Mucosa of stomach (tissue), 1 donor: ENCODE measurements at regions not wholly inside any gene's neighbourhood (a gene's known extent, or its start where the extent isn't known, plus 50 kb on each side); places are given as distances from the start of the nearest gene placed in this dataset.

Experiments used
- H3K27me3 ChIP-seq: one replicate; pipeline ENCODE4 v1.7.0; 2013; ENCODE audit warnings: mild to moderate bottlenecking, low read length; ENCODE audit not compliant: control insufficient read depth, insufficient read depth
- H3K36me3 ChIP-seq: one replicate; pipeline ENCODE4 v1.7.0; 2013; ENCODE audit warnings: low read length; ENCODE audit not compliant: control insufficient read depth, insufficient read depth
- H3K4me1 ChIP-seq: one replicate; pipeline ENCODE4 v1.7.0; 2013; ENCODE audit warnings: mild to moderate bottlenecking, low read length; ENCODE audit not compliant: control insufficient read depth, insufficient read depth
- H3K4me3 ChIP-seq: one replicate; pipeline ENCODE4 v1.7.0; 2013; ENCODE audit warnings: low read length
- H3K9ac ChIP-seq: one replicate; pipeline ENCODE4 v1.7.0; 2013; ENCODE audit warnings: mild to moderate bottlenecking, low read length, moderate library complexity
- H3K9me3 ChIP-seq: one replicate; pipeline ENCODE4 v1.7.0; 2013; ENCODE audit warnings: mild to moderate bottlenecking, low read length, moderate library complexity; ENCODE audit not compliant: control insufficient read depth
- donor health status: Pancreatic carcinoma.

DNA sequence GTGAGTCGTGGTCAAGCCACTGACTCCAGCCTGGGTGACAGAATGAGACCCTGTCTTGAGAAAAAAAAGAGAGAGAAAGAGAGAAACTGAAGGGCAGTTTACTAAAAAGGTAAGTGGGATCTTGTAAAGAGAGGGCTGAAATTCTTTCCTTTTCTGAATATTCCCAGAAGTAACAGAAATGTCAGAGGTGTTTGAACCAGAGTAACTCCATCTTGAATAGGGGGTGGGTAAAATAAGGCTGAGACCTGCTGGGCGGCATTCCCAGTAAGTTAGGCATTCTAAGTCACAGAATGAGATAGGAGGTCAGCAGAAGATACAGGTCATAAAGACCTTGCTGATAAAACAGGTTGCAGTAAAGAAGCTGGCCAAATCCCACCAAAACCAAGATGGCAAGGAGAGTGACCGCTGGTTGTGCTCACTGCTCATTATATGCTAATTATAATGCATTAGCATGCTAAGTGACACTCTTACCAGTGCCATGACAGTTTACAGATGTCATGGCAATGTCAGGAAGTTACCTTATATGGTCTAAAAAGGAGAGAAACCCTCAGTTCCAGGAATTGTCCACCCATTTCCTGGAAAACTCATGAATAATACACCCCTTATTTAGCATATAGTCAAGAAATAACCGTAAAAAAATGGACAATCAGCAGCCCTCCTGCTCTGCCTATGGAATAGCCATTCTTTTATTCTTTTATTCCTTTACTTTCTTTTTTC, 1334.3 kb upstream of the ZEB2 start:
- no peak overlapping the region for H3K4me3 ChIP-seq
- no peaks in the 10 kb centered on the region for H3K27me3 ChIP-seq
- no peaks in the 10 kb centered on the region for H3K36me3 ChIP-seq
- no peaks in the 10 kb centered on the region for H3K9me3 ChIP-seq
- H3K4me1 ChIP-seq: no peaks in the 10 kb centered on the region
- no peak overlapping the region for H3K9ac ChIP-seq

DNA sequence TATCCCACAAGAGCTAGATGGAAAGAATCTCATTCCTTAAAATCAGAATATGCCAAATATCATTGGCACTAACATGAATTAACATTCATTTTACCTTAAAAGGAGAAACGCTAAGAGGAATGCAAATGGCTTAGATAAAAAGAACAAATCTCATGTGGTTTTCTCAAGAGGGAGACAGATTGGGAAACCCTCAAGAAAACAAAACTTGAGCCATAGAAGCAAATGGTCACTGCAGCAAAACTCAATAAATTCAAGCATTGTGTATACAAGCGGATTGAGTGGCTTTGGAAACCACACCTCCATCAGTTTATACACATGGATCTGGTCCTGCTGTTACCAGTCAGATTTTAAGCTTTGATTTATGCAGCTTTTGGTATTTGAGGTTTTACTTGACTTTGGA, 1331.8 kb upstream of the ZEB2 start:
- H3K27me3 ChIP-seq: no peaks in the 10 kb centered on the region
- no peaks in the 10 kb centered on the region for H3K4me1 ChIP-seq
- H3K4me3 ChIP-seq: no peak overlapping the region
- no peak overlapping the region for H3K9ac ChIP-seq
- H3K36me3 ChIP-seq: no peaks in the 10 kb centered on the region
- H3K9me3 ChIP-seq: no peaks in the 10 kb centered on the region

DNA sequence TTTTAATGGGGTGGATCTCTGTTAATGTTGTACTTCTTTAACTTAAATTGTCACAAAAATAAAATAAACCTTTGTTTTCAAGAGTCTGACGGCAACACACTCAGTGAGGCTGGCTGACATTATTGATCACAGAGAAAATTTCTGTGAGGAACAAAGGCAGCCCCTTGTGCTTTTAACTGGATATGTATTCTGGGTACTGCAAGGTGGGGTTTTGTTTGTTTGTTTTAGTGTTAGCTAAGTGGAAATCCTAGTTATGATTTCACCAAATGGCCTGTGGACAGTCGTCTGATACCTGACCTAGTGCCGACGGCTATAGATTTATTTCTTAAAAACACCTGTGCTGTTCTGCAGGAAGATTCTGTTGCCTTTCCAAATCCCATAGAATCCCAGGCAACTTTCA, 1329.5 kb upstream of the ZEB2 start:
- Histone ChIP-seq H3K27me3 (no peaks in the 10 kb centered on the region), H3K4me1 (no peaks in the 10 kb centered on the region), H3K9me3 (no peaks in the 10 kb centered on the region), H3K4me3 (no peak overlapping the region), H3K9ac (no peak overlapping the region), H3K36me3 (no peaks in the 10 kb centered on the region)

DNA sequence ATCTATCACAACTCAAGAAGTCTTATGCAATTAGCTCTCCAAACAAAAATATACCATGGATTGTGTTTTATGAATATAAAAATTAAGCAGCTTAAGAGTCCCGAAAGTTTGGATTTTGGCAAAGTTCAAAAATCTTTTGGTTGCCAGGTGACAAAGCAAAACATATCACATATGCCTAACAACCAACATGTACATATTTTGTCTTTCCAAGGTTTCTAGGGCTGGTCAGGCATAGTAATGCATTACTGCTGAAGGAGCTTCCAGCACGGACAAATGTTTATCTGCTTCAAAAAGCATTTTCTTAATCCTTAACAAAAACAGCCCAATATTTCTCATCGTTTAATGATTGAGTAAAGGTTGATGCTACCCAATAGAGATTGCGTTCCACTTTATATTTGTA, 1327.1 kb upstream of the ZEB2 start:
- Histone ChIP-seq H3K4me1 (no peaks in the 10 kb centered on the region), H3K9me3 (no peaks in the 10 kb centered on the region), H3K36me3 (no peaks in the 10 kb centered on the region), H3K9ac (no peak overlapping the region), H3K27me3 (no peaks in the 10 kb centered on the region), H3K4me3 (no peak overlapping the region)

DNA sequence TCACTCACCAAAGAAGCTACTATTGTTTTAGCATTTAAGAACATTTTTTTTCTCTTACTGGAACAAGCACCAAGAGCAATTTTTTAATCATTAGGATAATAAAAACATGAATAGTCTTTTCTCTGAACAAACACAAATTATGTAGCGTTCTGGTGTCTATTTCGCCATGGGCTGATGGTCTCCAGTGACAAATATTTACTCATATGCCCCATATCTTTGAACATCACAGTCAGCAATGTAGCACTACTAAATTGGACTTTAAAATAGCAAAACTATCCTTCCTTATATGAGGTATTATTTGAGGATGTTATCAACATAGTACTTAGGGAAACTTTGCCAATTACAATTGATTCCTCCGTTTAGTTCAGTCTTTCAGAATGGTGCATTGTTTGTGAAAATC, 1326.0 kb upstream of the ZEB2 start:
- Histone ChIP-seq H3K27me3 (no peaks in the 10 kb centered on the region), H3K9ac (no peak overlapping the region), H3K9me3 (no peaks in the 10 kb centered on the region), H3K4me3 (no peak overlapping the region), H3K36me3 (no peaks in the 10 kb centered on the region), H3K4me1 (no peaks in the 10 kb centered on the region)

DNA sequence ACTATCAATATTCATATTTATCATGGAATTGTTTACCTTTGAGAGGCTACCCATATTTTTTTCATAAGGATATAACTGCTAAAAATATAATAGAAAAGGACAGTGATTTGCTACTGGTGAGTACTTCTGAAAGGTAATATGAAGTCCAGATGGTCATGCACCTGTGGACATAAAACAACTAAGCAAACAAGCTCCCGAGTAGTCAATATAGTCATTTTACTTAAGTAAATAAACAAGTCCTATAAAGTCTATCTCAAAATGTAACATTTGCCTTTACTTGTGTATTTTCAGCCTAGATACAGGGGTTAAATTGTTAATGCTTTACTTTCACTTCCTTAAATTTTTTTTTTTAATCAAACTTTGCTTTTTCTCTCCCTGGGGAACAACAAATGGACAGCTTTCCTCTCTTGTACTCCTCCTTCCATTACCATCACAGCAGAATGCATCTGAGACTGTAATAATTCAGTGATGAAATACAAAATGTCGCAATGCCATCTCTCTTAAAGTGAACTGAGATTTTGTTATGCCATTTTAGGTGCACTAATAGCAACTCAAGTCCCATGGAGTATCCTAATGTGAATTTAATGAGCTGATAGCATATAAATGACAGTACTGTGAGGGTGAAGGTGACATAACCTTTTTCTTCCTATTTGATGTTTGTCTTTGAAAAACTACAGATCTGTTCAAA, 1325.4 kb upstream of the ZEB2 start:
- no peaks in the 10 kb centered on the region for H3K27me3 ChIP-seq
- H3K36me3 ChIP-seq: no peaks in the 10 kb centered on the region
- H3K9ac ChIP-seq: no peak overlapping the region
- H3K9me3 ChIP-seq: no peaks in the 10 kb centered on the region
- H3K4me1 ChIP-seq: no peaks in the 10 kb centered on the region
- no peak overlapping the region for H3K4me3 ChIP-seq

DNA sequence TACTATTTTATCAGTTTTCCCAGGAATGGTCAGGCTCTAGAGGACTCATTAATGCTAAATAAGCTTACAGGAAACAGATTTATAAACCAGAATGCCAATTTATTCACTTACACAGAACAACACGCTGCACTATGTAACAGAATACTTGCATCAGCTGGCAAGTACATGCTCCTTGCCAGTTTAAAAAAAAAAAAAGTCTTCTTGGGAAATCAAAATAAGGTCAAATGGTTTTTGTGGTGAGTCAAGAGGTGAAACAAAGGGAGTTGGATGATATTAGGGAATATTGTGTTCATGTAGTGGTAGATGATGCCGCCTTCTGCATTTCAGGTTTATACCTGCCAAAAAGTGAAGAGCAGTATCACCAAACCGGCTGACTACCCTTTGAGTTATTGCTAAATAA, 1322.1 kb upstream of the ZEB2 start:
- no peaks in the 10 kb centered on the region for H3K4me1 ChIP-seq
- no peak overlapping the region for H3K4me3 ChIP-seq
- no peak overlapping the region for H3K9ac ChIP-seq
- H3K27me3 ChIP-seq: no peaks in the 10 kb centered on the region
- H3K36me3 ChIP-seq: no peaks in the 10 kb centered on the region
- no peaks in the 10 kb centered on the region for H3K9me3 ChIP-seq

DNA sequence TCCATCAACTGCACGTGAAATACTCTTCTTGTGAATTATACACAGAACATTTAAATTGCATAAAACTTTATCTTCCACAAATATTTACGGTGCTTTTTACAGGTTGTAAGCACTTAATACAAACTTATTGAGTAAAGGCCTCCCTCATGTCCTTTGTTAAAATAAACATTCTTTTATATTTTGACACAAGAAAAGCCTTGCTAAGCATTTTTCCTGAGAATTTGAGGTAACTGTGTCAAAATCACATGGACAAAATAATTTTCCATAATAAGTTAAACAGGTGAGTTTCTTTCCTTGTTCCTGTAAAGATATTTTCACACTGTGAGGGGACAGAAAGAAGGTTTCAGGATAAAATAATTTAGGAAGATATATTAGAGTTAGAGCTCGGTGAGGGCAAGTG, 1317.1 kb upstream of the ZEB2 start:
- Histone ChIP-seq H3K36me3 (no peaks in the 10 kb centered on the region), H3K9me3 (no peaks in the 10 kb centered on the region), H3K4me1 (no peaks in the 10 kb centered on the region), H3K4me3 (no peak overlapping the region), H3K9ac (no peak overlapping the region), H3K27me3 (no peaks in the 10 kb centered on the region)

DNA sequence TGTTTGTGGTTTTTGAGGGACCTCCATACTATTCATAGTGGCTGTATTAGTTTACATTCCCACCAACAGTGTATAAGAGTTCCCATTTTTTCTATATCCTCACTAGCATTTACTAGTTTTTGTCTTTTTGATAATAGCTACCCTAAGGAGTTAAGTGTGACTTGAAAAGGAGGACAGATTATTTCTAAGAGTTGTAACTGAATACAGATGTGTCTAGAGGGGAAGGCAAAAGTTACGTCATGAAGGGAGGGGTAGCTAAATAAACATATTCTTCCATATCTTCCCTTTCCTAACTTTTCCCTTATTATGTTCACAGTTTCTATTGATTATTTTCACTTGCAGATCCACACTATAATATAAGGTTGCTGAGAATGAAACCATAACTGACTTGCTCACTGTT, 1315.7 kb upstream of the ZEB2 start:
- no peak overlapping the region for H3K9ac ChIP-seq
- no peaks in the 10 kb centered on the region for H3K27me3 ChIP-seq
- no peaks in the 10 kb centered on the region for H3K9me3 ChIP-seq
- no peaks in the 10 kb centered on the region for H3K36me3 ChIP-seq
- no peaks in the 10 kb centered on the region for H3K4me1 ChIP-seq
- no peak overlapping the region for H3K4me3 ChIP-seq

DNA sequence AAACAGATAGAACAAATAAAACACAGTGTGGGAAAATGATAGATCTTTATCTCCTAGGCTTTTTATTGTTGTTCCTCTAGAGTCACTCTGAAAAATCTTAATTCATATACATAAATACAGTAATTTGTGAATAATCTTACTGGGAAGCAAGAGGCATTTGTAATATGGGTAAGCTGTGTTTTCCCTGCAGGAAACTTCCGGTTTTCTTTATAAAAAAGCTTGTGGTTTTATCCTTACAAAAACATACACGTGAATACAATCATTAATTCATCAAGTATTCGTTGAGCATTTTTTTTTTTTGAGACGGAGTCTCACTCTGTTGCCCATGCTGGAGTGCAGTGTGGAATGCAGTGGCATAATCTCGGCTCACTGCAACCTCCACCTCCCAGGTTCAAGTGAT, 1312.8 kb upstream of the ZEB2 start:
- no peaks in the 10 kb centered on the region for H3K36me3 ChIP-seq

DNA sequence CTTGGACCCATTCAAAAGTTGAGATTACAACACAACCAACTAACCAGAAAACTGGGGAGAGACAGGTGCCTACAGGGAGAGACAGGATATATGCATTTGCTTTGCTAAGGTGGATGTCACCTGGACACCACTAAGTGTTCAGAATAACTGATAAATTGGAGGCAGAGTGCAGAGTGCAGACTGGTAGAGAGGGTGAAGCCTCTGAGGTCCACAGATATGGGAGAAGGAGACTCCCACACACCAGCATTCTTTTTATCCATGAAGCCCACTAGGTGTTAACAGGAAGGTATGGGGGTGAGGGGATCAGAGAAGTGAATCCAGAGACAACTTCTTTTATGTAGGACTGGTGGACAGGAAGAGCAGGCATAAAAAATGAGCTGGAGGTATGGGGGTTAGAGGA, 1310.0 kb upstream of the ZEB2 start:
- Histone ChIP-seq H3K27me3 (no peaks in the 10 kb centered on the region), H3K9ac (no peak overlapping the region), H3K36me3 (no peaks in the 10 kb centered on the region), H3K4me1 (no peaks in the 10 kb centered on the region), H3K9me3 (no peaks in the 10 kb centered on the region), H3K4me3 (no peak overlapping the region)

More for the DNA sequence above, 1312.8 kb upstream of the ZEB2 start:
- Histone ChIP-seq H3K9ac (no peak overlapping the region), H3K4me1 (no peaks in the 10 kb centered on the region), H3K9me3 (no peaks in the 10 kb centered on the region), H3K27me3 (no peaks in the 10 kb centered on the region), H3K4me3 (no peak overlapping the region)

DNA sequence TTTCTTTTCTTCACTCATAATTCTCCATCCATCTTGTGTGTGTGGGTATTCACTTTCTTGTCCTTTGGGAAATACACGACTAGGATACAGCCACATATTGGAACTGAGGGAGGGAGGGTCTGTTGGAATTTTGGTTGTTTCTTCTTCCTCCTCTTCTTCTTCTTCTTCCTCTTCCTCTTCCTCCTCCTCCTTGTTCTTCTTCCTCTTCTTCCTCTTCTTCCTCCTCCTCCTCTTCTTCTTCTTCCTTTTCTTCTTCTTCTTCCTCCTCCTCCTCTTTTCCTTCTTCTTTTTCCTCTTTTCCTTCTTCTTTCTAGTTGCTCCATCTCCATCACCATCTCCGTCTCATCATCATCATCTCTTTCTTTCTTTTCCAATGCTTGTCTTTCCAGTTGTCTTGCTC, 1307.3 kb upstream of the ZEB2 start:
- Histone ChIP-seq H3K4me3 (no peak overlapping the region), H3K27me3 (no peaks in the 10 kb centered on the region), H3K4me1 (no peaks in the 10 kb centered on the region), H3K36me3 (no peaks in the 10 kb centered on the region), H3K9me3 (no peaks in the 10 kb centered on the region), H3K9ac (no peak overlapping the region)
